Erythroblast (primary cell): ENCODE measurements at regions not wholly inside any gene's neighbourhood (a gene's known extent, or its start where the extent isn't known, plus 50 kb on each side); places are given as distances from the start of the nearest gene placed in this dataset.

Source experiments
- GATA1 ChIP-seq: IDR thresholded peaks from 2 replicates; pipeline ENCODE4 v1.6.1; 2011; ENCODE audit warnings: low read depth, mild to moderate bottlenecking, control low read depth, low read length, moderate library complexity
- POLR2A ChIP-seq: IDR thresholded peaks from 2 replicates; pipeline ENCODE4 v1.6.1; 2011; ENCODE audit warnings: mild to moderate bottlenecking, low read length

- TF ChIP-seq POLR2A = no peak
- no peak for TF ChIP-seq GATA1
Measured at GRCh38 chr3:105948101-105948500, 79.3 kb upstream of the CBLB start.
